SU-DHL-6 (cell line): ENCODE measurements at regions not wholly inside any gene's neighbourhood (a gene's known extent, or its start where the extent isn't known, plus 50 kb on each side); places are given as distances from the start of the nearest gene placed in this dataset.

Source experiments
- H2AFZ ChIP-seq: fragments of 200-600 bp; sonication (generic); 2 replicates; pipeline ENCODE4 v1.6.1; 2014; ENCODE audit warnings: low read depth, mild to moderate bottlenecking, moderate library complexity, mixed read lengths, antibody characterized with exemption, low read length; ENCODE audit not compliant: severe bottlenecking
- H3F3A ChIP-seq: fragments of 200-600 bp; shearing (Covaris generic); 2 replicates; pipeline ENCODE4 v1.6.0; 2016; ENCODE audit warnings: antibody characterized with exemption, mild to moderate bottlenecking; ENCODE audit not compliant: insufficient read depth
- H3K27ac ChIP-seq: fragments of 200-600 bp; sonication (generic); 2 replicates; pipeline ENCODE4 v1.5.1; 2016; ENCODE audit warnings: low read depth, mild to moderate bottlenecking, low read length, moderate library complexity, mixed read lengths
- H3K27me3 ChIP-seq: fragments of 200-600 bp; sonication (generic), shearing (Covaris generic); 2 replicates; pipeline ENCODE4 v1.6.0; 2014; ENCODE audit warnings: mild to moderate bottlenecking, low read length
- H3K36me3 ChIP-seq: fragments of 200-600 bp; sonication (generic); 2 replicates; pipeline ENCODE4 v1.6.1; 2014; ENCODE audit warnings: mild to moderate bottlenecking, low read length, mixed read lengths
- H3K4me2 ChIP-seq: fragments of 300-600, 200-600 bp; shearing (Covaris generic), sonication (generic); 2 replicates; pipeline ENCODE4 v1.6.0; 2014; ENCODE audit warnings: low read length, low read depth, mild to moderate bottlenecking; ENCODE audit not compliant: poor library complexity, severe bottlenecking
- H3K4me3 ChIP-seq: fragments of 200-600 bp; sonication (generic); 2 replicates; pipeline ENCODE4 v1.5.1; 2014; ENCODE audit warnings: antibody characterized with exemption, low read length, mild to moderate bottlenecking, mixed read lengths; ENCODE audit not compliant: insufficient read depth, poor library complexity, severe bottlenecking
- H3K79me2 ChIP-seq: fragments of 200-600 bp; sonication (generic); 2 replicates; pipeline ENCODE4 v1.6.1; 2014; ENCODE audit warnings: mild to moderate bottlenecking, low read length, moderate library complexity; ENCODE audit not compliant: insufficient read depth
- H3K9ac ChIP-seq: fragments of 200-600 bp; sonication (generic); 2 replicates; pipeline ENCODE4 v1.7.0; 2014; ENCODE audit warnings: mild to moderate bottlenecking, low read length
- H3K9me2 ChIP-seq: fragments of 200-600 bp; sonication (generic); replicated peaks from 2 replicates; pipeline ENCODE4 v1.6.1; 2014; ENCODE audit warnings: low read length; ENCODE audit not compliant: insufficient read depth
- H3K9me3 ChIP-seq: fragments of 200-600 bp; sonication (generic); 2 replicates; pipeline ENCODE4 v1.6.1; 2014; ENCODE audit warnings: low read length, mixed read lengths; ENCODE audit not compliant: insufficient read depth
- H4K20me1 ChIP-seq: fragments of 200-600 bp; sonication (generic); 2 replicates; pipeline ENCODE4 v1.6.1; 2014; ENCODE audit warnings: low read depth, mild to moderate bottlenecking, antibody characterized with exemption, low read length, moderate library complexity, mixed read lengths
- EZH2phosphoT487 ChIP-seq: fragments of 200-600 bp; sonication (generic), shearing (Covaris generic); conservative IDR thresholded peaks from 2 replicates; pipeline ENCODE4 v1.6.1; 2018; ENCODE audit warnings: mild to moderate bottlenecking, antibody characterized with exemption, low read length, moderate library complexity, mixed read lengths
- TF ChIP-seq, protein P1 (sequence below): fragments of 200-600 bp; sonication (generic); IDR thresholded peaks from one replicate; pipeline ENCODE4 v1.5.1; 2017; ENCODE audit warnings: antibody characterized with exemption, mild to moderate bottlenecking, low read length, moderate library complexity; ENCODE audit not compliant: insufficient read depth, poor library complexity, severe bottlenecking

DNA sequence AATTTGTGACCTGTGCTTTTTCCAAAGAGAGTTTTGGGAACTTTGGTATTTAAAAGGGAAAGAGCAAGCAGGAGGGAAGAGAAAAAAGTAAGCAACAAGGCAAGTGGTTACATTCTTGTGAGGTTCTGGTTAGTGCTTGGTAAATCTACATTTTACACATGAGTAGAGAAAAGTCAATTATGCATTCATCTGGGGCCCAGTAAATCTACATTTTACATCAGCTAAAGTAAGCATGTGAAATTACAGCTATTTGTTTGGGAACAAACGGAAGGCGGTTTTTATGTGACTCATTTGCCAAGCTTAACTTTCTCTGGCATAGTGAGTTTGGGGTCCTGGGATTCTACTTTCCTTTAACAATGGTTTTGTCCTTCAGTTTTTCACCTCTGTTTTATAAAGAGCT, 102.2 kb downstream of the SNX18 start:
- H3K9me3 ChIP-seq: no peaks in the 10 kb centered on the region
- H2AFZ ChIP-seq: no peak overlapping the region
- no peak overlapping the region for H3K4me2 ChIP-seq
- no peaks in the 10 kb centered on the region for H4K20me1 ChIP-seq
- no peaks in the 10 kb centered on the region for H3K36me3 ChIP-seq
- H3K4me3 ChIP-seq: no peak overlapping the region
- no peaks in the 10 kb centered on the region for H3K27me3 ChIP-seq
- TF ChIP-seq, protein P1, sequence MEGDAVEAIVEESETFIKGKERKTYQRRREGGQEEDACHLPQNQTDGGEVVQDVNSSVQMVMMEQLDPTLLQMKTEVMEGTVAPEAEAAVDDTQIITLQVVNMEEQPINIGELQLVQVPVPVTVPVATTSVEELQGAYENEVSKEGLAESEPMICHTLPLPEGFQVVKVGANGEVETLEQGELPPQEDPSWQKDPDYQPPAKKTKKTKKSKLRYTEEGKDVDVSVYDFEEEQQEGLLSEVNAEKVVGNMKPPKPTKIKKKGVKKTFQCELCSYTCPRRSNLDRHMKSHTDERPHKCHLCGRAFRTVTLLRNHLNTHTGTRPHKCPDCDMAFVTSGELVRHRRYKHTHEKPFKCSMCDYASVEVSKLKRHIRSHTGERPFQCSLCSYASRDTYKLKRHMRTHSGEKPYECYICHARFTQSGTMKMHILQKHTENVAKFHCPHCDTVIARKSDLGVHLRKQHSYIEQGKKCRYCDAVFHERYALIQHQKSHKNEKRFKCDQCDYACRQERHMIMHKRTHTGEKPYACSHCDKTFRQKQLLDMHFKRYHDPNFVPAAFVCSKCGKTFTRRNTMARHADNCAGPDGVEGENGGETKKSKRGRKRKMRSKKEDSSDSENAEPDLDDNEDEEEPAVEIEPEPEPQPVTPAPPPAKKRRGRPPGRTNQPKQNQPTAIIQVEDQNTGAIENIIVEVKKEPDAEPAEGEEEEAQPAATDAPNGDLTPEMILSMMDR: no peak
- no peak for TF ChIP-seq EZH2phosphoT487
- no peak overlapping the region for H3K9ac ChIP-seq
- H3K79me2 ChIP-seq: no peaks in the 10 kb centered on the region
- no peaks in the 10 kb centered on the region for H3K9me2 ChIP-seq
- no peaks in the 10 kb centered on the region for H3F3A ChIP-seq
- no peak overlapping the region for H3K27ac ChIP-seq

DNA sequence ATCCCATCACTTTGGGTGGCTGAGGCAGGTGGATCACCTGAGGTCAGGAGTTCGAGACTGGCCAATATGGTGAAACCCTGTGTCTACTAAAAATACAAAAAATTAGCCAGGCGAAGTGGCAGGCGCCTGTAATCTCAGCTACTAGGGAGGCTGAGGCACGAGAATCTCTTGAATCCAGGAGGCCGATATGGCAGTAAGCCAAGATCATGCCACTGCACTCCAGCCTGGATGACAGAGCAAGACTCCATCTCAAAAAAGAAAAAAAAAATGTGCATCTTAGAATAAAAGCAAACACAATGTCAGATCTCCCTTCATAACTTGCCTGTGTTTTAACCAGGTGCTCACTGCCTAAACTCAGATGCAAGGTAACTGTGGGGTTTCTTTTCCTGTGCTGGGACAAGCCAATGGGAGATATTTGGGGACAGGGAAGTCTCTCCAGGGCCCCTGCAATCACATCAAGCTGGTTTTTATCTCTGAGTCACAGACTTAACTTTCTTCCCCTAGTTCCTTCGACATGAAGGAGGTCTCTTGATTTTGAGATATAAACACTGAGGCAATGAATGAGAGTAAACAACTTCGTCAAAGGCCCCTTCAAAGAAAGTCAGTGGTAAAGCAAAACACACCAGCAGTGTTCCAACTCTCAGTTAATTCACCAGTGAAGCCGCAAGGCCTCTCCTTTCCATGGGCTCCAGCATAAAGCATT, 99.1 kb downstream of the SNX18 start:
- Histone ChIP-seq H3F3A (no peaks in the 10 kb centered on the region), H3K4me2 (no peak overlapping the region), H3K27ac (no peak overlapping the region), H3K9ac (no peak overlapping the region), H2AFZ (no peak overlapping the region), H4K20me1 (no peaks in the 10 kb centered on the region), H3K36me3 (no peaks in the 10 kb centered on the region), H3K4me3 (no peak overlapping the region), H3K27me3 (no peaks in the 10 kb centered on the region), H3K9me3 (no peaks in the 10 kb centered on the region), H3K79me2 (no peaks in the 10 kb centered on the region), H3K9me2 (no peaks in the 10 kb centered on the region)
- no peak for TF ChIP-seq EZH2phosphoT487
- TF ChIP-seq, protein P1: no peak

DNA sequence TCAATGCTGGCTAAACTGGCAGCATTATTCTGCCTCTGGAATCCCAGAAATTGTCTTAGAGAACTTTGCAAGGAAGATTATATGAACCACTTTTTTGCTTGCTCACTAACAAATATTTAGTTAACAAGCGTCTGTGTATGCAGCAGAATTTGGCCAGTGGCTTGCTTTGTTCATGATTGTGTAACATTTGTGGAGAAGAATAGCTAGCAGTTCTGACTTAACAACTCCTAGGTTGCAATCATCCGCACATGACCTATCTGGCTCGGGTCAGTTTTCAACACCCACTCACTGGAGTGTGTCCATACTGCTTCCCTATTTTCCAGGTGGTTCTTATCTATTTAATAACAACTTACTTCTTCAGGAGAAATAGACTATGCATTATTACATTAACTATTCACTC, 98.5 kb downstream of the SNX18 start:
- no peaks in the 10 kb centered on the region for H3K27me3 ChIP-seq
- no peaks in the 10 kb centered on the region for H3F3A ChIP-seq
- no peaks in the 10 kb centered on the region for H3K79me2 ChIP-seq
- H3K4me3 ChIP-seq: no peak overlapping the region
- H3K9me3 ChIP-seq: no peaks in the 10 kb centered on the region
- H2AFZ ChIP-seq: no peak overlapping the region
- H3K27ac ChIP-seq: no peak overlapping the region
- H3K36me3 ChIP-seq: no peaks in the 10 kb centered on the region
- no peak overlapping the region for H3K4me2 ChIP-seq
- H3K9me2 ChIP-seq: no peaks in the 10 kb centered on the region
- H4K20me1 ChIP-seq: no peaks in the 10 kb centered on the region
- TF ChIP-seq EZH2phosphoT487: no peak
- TF ChIP-seq, protein P1: no peak
- no peak overlapping the region for H3K9ac ChIP-seq
